ENCODE measurements at regions not wholly inside any gene's neighbourhood (a gene's known extent, or its start where the extent isn't known, plus 50 kb on each side); places are given as distances from the start of the nearest gene placed in this dataset.
"Not testable (repeated sequence)": the region's sequence is repeated elsewhere in the genome, so short reads cannot be mapped to it uniquely, and the experiment has no call there.

- no peaks in the 10 kb centered on the region for H3K4me1 Mint-ChIP-seq (ENCODE audit: low read depth)
- no peaks in the 10 kb centered on the region for H3K36me3 Mint-ChIP-seq (ENCODE audit: low read depth)
- H3K27ac Mint-ChIP-seq (ENCODE audit: unreplicated experiment), result no peak overlapping the region
- no peak overlapping the region for H3K4me3 Mint-ChIP-seq (ENCODE audit: unreplicated experiment)
- DNase-seq (ENCODE audit: low spot score), result no peak
- peaks cover 30% of the 10 kb centered on the region for H3K27me3 Mint-ChIP-seq (ENCODE audit: low read depth)
- TF ChIP-seq, protein P1, sequence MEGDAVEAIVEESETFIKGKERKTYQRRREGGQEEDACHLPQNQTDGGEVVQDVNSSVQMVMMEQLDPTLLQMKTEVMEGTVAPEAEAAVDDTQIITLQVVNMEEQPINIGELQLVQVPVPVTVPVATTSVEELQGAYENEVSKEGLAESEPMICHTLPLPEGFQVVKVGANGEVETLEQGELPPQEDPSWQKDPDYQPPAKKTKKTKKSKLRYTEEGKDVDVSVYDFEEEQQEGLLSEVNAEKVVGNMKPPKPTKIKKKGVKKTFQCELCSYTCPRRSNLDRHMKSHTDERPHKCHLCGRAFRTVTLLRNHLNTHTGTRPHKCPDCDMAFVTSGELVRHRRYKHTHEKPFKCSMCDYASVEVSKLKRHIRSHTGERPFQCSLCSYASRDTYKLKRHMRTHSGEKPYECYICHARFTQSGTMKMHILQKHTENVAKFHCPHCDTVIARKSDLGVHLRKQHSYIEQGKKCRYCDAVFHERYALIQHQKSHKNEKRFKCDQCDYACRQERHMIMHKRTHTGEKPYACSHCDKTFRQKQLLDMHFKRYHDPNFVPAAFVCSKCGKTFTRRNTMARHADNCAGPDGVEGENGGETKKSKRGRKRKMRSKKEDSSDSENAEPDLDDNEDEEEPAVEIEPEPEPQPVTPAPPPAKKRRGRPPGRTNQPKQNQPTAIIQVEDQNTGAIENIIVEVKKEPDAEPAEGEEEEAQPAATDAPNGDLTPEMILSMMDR (IDR thresholded peaks at IDR 0.05), result no peak
- H3K9me3 Mint-ChIP-seq (ENCODE audit: low read depth), result no peaks in the 10 kb centered on the region
These were observed 67.0 kb upstream of the IGLL5 start for GRCh38 chr22:22820626-22821025.

DNA sequence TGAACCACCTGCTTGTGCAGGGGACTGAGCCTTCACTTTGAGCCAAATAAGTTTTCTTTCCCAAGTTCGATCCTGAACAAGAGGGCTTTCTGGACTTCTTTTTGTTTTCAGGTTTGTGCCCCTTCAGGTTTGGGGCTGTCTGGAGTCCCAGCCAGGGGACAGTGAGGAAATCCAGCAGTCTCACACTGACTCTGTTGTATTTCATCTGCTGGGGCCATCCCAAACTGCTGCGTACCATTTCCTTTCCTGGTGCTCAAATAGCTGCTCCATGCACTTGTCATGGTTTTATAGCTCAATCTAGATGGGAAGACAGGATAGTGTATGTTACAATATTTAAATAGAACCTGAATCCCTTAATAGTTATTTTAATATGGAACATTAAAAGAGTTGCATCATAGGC, 66.3 kb upstream of the IGLL5 start:
- Mint-ChIP-seq H3K4me1 (ENCODE audit: low read depth) (no peaks in the 10 kb centered on the region), H3K36me3 (ENCODE audit: low read depth) (no peaks in the 10 kb centered on the region), H3K4me3 (ENCODE audit: unreplicated experiment) (no peak overlapping the region), H3K27ac (ENCODE audit: unreplicated experiment) (no peak overlapping the region), H3K27me3 (ENCODE audit: low read depth) (peaks cover 27% of the 10 kb centered on the region), H3K9me3 (ENCODE audit: low read depth) (no peaks in the 10 kb centered on the region)
- DNase-seq (ENCODE audit: low spot score), result no peak
- TF ChIP-seq, protein P1 (IDR thresholded peaks at IDR 0.05), result no peak

- no peaks in the 10 kb centered on the region for H3K9me3 Mint-ChIP-seq (ENCODE audit: low read depth)
- TF ChIP-seq, protein P1 (IDR thresholded peaks at IDR 0.05), result no peak
- H3K4me3 Mint-ChIP-seq (ENCODE audit: unreplicated experiment), result no peak overlapping the region
- no peak overlapping the region for H3K27ac Mint-ChIP-seq (ENCODE audit: unreplicated experiment)
- no peaks in the 10 kb centered on the region for H3K36me3 Mint-ChIP-seq (ENCODE audit: low read depth)
- peaks cover 27% of the 10 kb centered on the region for H3K27me3 Mint-ChIP-seq (ENCODE audit: low read depth)
- DNase-seq (ENCODE audit: low spot score), result no peak
- no peaks in the 10 kb centered on the region for H3K4me1 Mint-ChIP-seq (ENCODE audit: low read depth)
These were observed 65.5 kb upstream of the IGLL5 start for GRCh38 chr22:22822106-22822505.

DNA sequence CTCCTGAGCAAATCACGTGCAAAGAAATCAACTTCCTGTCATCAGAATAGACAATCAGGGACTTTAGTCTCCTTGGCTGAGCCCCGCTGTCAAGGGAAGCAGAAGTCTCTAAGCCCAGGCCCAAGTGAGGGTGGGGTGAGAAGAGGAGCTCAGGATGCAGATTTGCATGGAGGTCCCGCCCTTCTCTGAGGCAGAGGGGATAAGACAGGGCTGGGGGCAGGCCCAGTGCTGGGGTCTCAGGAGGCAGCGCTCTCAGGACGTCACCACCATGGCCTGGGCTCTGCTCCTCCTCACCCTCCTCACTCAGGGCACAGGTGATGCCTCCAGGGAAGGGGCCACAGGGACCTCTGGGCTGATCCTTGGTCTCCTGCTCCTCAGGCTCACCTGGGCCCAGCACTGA, 65.1 kb upstream of the IGLL5 start:
- not testable (repeated sequence) for H3K27ac Mint-ChIP-seq (ENCODE audit: unreplicated experiment); H3K4me1 Mint-ChIP-seq (ENCODE audit: low read depth); H3K9me3 Mint-ChIP-seq (ENCODE audit: low read depth); H3K4me3 Mint-ChIP-seq (ENCODE audit: unreplicated experiment); DNase-seq (ENCODE audit: low spot score); H3K36me3 Mint-ChIP-seq (ENCODE audit: low read depth)
- peaks cover 30% of the 10 kb centered on the region for H3K27me3 Mint-ChIP-seq (ENCODE audit: low read depth)

- Mint-ChIP-seq H3K27me3 (ENCODE audit: low read depth) (peaks cover 24% of the 10 kb centered on the region), H3K27ac (ENCODE audit: unreplicated experiment) (no peak overlapping the region)
- no peak for DNase-seq (ENCODE audit: low spot score)
These were observed 64.3 kb upstream of the IGLL5 start for GRCh38 chr22:22823131-22823810.

More at GRCh38 chr22:22823131-22823810, 64.3 kb upstream of the IGLL5 start:
- no peaks in the 10 kb centered on the region for H3K9me3 Mint-ChIP-seq (ENCODE audit: low read depth)
- TF ChIP-seq, protein P1 (IDR thresholded peaks at IDR 0.05), result no peak
- no peaks in the 10 kb centered on the region for H3K36me3 Mint-ChIP-seq (ENCODE audit: low read depth)
- no peak overlapping the region for H3K4me3 Mint-ChIP-seq (ENCODE audit: unreplicated experiment)
- H3K4me1 Mint-ChIP-seq (ENCODE audit: low read depth), result no peaks in the 10 kb centered on the region
